OCI-LY7 (cell line): ENCODE measurements at regions not wholly inside any gene's neighbourhood (a gene's known extent, or its start where the extent isn't known, plus 50 kb on each side); places are given as distances from the start of the nearest gene placed in this dataset.

Experiments
- EZH2phosphoT487 ChIP-seq: fragments of 200-600 bp; sonication (generic); IDR thresholded peaks from 2 replicates; pipeline ENCODE4 v1.6.1; 2018; ENCODE audit warnings: low read depth, borderline replicate concordance, mild to moderate bottlenecking, mixed run types, antibody characterized with exemption, low read length, moderate library complexity, mixed read lengths
- TF ChIP-seq, protein P1 (sequence below): fragments of 200-600 bp; sonication (generic); conservative IDR thresholded peaks from 2 replicates; pipeline ENCODE4 v1.5.1; 2014; ENCODE audit warnings: mild to moderate bottlenecking, antibody characterized with exemption, low read length, moderate library complexity, mixed read lengths

DNA sequence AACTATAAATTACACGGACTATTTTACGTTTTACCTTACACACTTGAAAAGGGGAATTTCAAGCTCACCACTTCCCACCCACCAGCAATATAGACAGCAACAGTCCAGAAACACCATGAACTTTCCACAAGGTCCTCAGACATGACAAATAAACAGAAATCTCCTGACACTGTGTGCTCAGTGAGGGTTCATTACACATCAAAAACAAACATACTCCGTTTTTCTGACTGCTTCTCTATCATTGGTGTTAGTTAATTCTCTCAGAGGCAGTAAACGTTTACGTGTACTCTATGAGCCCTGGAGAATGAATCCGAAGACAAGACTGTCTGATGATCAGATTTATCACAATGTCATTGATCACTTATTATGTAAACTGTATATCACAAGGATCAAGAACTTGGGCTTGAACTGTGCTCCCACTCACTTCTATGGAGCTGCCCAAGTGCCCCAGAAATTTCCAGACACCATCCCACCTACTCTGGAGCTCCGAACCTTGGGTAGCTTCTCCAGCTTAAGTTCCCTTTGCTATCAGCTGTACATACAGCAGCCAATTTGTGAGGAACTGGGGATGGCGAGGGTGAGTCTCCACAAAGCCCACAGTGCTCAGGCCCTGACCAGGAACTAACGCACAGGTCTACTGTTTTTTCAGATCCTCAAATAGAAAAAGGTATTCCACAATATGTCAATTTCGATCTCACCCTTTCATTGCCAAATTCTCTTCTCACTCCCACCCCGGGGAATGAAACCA, 86.0 kb downstream of the ALDH8A1 start:
- TF ChIP-seq, protein P1, sequence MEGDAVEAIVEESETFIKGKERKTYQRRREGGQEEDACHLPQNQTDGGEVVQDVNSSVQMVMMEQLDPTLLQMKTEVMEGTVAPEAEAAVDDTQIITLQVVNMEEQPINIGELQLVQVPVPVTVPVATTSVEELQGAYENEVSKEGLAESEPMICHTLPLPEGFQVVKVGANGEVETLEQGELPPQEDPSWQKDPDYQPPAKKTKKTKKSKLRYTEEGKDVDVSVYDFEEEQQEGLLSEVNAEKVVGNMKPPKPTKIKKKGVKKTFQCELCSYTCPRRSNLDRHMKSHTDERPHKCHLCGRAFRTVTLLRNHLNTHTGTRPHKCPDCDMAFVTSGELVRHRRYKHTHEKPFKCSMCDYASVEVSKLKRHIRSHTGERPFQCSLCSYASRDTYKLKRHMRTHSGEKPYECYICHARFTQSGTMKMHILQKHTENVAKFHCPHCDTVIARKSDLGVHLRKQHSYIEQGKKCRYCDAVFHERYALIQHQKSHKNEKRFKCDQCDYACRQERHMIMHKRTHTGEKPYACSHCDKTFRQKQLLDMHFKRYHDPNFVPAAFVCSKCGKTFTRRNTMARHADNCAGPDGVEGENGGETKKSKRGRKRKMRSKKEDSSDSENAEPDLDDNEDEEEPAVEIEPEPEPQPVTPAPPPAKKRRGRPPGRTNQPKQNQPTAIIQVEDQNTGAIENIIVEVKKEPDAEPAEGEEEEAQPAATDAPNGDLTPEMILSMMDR = no peak
- no peak for TF ChIP-seq EZH2phosphoT487
